ENCODE measurements at regions not wholly inside any gene's neighbourhood (a gene's known extent, or its start where the extent isn't known, plus 50 kb on each side); places are given as distances from the start of the nearest gene placed in this dataset.
A peak's percentile ranks its signal among the peaks of the same experiment; 100 is the strongest.

GRCh38 chr2:46847726-46848412, 67.7 kb downstream of the MCFD2 start:
- Histone ChIP-seq H3K27me3 (no peaks in the 10 kb centered on the region), H3K36me3 (no peaks in the 10 kb centered on the region), H3K4me1 (peaks cover 32 to 63% (median 58%) of the 10 kb centered on the region in 12 donors), H3K4me3 (no peak overlapping the region), H3K9me3 (peaks cover 0 to 3% (median 0%) of the 10 kb centered on the region in 12 donors), H3K27ac (peak overlapping the region; percentile 80 to 98 (median 92))
- WGBS, 4 donors = 52 to 59% (median 52%) methylated on average over 5 of the region's 5 CpGs
- intact Hi-C loops (cut with DNase I) = loop anchor here in 7 of 10 donors (1.0 to 5.0 kb wide), 4 partner anchors 25 to 36 kb away; no protein-coding TSS in a partner anchor
- ATAC-seq = peak in 3 of 4 donors; percentile 22 to 24 (median 23)
- TF ChIP-seq CTCF (IDR thresholded peaks at IDR 0.05) (no peak), POLR2A (IDR thresholded peaks at IDR 0.05) (no peak)
- no peak for DNase-seq

- intact Hi-C loops (cut with DNase I) = loop anchor here in 6 of 10 donors (1.0 to 5.0 kb wide), 3 partner anchors 24 to 35 kb away; no protein-coding TSS in a partner anchor
- Histone ChIP-seq H3K4me1 (peaks cover 32 to 63% (median 58%) of the 10 kb centered on the region in 12 donors), H3K36me3 (no peaks in the 10 kb centered on the region), H3K4me3 (no peak overlapping the region), H3K27ac (peak overlapping the region; percentile 80 to 98 (median 92)), H3K9me3 (no peaks in the 10 kb centered on the region), H3K27me3 (no peaks in the 10 kb centered on the region)
- peak in 3 of 12 donors; percentile 17 to 26 (median 18) for TF ChIP-seq CTCF (IDR thresholded peaks at IDR 0.05)
- TF ChIP-seq POLR2A (IDR thresholded peaks at IDR 0.05) = no peak
- ATAC-seq (peak; percentile 79 to 91 (median 90)), DNase-seq (peak; percentile 93 to 98 (median 95))
- whole genome bisulfite sequencing, 4 donors = 12 to 19% (median 13%) methylated on average over 9 to 12 of the region's 12 CpGs
Measured at GRCh38 chr2:46847185-46847710, 68.4 kb downstream of the MCFD2 start.

- H3K4me1 ChIP-seq = peaks cover 32 to 69% (median 58%) of the 10 kb centered on the region in 12 donors
- no peaks in the 10 kb centered on the region for H3K9me3 ChIP-seq
- no peaks in the 10 kb centered on the region for H3K27me3 ChIP-seq
- no peaks in the 10 kb centered on the region for H3K36me3 ChIP-seq
- intact Hi-C loops (cut with DNase I) = loop anchor here in 7 of 10 donors (1.0 to 5.0 kb wide), 4 partner anchors 24 to 34 kb away; no protein-coding TSS in a partner anchor
- WGBS, 4 donors = 54 to 68% (median 66%) methylated on average over 4 of the region's 4 CpGs
- ATAC-seq (peak in 1 of 4 donors; percentile 1), DNase-seq (no peak)
- H3K4me3 ChIP-seq = no peak overlapping the region
- peak overlapping the region; percentile 80 to 98 (median 92) for H3K27ac ChIP-seq
- TF ChIP-seq POLR2A (IDR thresholded peaks at IDR 0.05) (no peak), CTCF (IDR thresholded peaks at IDR 0.05) (no peak)
Measured at GRCh38 chr2:46846536-46846935, 69.1 kb downstream of the MCFD2 start.
